EH (cell line): ENCODE measurements at regions not wholly inside any gene's neighbourhood (a gene's known extent, or its start where the extent isn't known, plus 50 kb on each side); places are given as distances from the start of the nearest gene placed in this dataset.
A peak's percentile ranks its signal among the peaks of the same experiment; 100 is the strongest.
"Not testable (repeated sequence)": the region's sequence is repeated elsewhere in the genome, so short reads cannot be mapped to it uniquely, and the experiment has no call there.

Source experiments
- DNase-seq: peaks from one replicate; pipeline ENCODE4 v3.0.0-alpha.2; 2015; ENCODE audit warnings: low read depth

GRCh38 chr7:4438723-4439245 lies 243.3 kb upstream of the FOXK1 start:
- DNase-seq = no peak

DNA sequence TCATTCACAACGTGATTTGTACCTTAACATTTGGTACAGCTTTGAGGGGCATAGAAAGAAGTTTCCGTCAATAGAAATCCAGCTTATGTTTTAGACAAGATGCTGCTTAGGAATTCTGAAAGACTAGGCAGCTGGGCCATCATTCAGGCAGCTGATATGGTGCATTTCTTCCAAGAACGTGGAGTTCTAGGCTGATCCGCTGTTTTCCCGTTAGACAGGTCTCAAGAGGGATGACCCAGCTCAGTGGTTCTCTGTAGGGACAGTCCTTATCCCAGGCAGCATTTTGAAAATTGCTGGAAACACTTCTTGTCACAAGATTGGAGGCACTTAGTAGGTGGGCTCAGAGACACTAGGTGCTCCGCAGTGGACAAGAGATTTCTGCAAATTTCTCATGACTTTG lies 242.7 kb upstream of the FOXK1 start:
- no peak for DNase-seq

GRCh38 chr7:4444106-4444505 lies 238.0 kb upstream of the FOXK1 start:
- no peak for DNase-seq

GRCh38 chr7:4445777-4446176 lies 236.3 kb upstream of the FOXK1 start:
- no peak for DNase-seq

DNA sequence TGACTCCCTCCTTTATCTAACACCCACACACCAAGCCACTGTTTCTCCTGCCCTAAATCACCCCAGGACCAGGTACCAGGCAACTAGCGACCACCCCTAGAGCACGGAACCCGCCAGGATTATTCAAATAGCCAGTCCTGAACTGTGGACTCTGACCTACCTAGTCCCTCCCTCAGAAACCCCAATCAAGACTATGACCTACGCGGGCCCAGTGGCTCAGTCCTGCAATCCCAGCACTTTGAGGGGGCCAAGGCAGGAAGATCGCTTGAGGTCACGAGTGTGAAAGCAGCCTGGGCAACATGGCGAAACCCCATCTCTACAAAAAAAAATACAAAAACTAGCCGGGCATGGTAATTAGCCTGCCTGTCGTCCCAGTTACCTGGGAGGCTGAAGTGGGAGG lies 232.8 kb upstream of the FOXK1 start:
- DNase-seq = no peak

DNA sequence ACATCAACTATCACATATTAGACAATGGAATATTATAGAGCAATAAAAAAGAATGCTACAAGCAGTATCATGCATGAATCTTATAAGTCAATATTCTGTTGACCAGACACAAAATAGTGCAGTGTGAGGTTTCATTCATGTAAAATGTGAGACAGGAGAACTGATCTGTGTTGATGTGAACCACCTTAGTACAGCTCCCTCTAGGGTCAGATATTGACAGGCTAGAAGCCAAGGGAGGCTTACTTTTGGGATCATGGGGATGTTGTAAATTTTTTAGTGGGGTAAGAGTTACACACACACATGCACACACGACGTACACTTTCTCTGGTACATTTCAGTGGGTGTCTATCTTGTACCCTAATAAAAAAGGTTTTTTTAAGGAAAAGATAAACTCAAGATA lies 231.6 kb upstream of the FOXK1 start:
- DNase-seq = no peak

GRCh38 chr7:4460597-4460996 lies 221.5 kb upstream of the FOXK1 start:
- DNase-seq = no peak

DNA sequence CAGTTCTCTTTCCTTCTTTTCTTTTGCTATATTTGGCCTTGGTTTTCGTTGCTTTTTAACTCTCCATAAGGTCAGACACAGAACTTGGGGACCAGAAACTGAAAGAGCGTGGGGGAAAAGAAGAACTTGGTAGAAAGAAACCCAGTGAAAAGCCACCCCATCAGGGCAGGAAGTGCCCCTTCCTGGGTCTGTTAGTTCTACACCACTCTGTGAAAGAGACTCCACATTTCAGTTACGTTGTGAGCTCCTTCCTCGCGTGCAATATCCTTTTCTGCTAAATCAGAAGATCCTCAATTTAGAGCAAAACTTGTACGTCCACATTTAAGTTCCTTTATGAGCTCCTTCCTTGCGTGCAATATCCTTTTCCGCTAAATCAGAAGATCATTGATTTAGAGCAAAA lies 220.6 kb upstream of the FOXK1 start:
- DNase-seq = no peak

- DNase-seq = no peak
These were observed 213.6 kb upstream of the FOXK1 start for GRCh38 chr7:4468320-4469102.

DNA sequence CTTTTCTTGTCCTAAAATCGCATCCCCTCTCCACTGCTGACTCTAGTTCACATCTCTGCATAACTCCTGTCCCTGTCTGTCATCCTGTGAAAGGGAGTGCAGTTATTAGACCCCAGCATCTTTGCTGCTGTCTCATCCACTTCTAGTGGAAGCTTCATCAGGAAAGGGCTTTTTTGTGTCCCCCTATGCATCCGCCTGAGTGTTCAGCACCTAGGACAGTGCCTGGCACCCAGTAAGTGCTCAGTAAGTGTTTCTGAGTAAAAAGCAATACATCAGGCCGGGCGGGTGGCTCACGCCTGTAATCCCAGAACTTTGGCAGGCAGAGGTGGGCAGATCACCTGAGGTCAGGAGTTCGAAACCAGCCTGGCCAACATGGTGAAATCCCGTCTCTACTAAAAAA lies 211.8 kb upstream of the FOXK1 start:
- no peak for DNase-seq

GRCh38 chr7:4472728-4473127 lies 209.4 kb upstream of the FOXK1 start:
- no peak for DNase-seq

DNA sequence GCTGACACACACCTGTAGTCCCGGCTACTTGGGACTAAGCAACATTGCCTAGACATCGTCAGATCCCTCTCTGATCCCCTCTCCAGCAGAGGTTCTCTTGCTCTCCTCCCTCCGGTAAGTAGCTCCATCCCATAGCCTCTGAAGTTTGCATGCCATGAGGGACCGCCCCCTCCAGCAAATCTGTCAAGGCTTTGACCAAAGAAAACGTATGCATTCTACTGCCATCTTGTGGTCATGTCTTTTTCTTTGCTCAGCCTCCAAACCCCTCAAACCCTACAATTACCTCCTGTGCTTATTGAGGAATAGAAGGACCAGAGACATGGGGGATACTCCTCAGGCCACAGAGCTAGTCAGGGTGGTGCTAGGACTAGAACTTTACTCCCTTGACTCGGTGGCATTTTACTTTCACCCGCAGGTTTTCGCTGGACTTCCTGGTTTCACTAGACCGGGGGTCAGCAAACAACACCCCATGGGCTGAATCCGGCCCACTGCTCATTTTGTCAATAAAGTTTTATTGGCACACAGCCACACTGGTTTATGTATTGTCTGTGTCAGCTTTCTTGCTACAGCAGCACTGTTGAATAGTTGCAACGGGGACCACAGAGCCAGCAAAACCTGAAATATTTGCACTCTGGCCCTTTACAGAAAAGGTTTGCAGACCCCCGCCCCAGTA lies 202.6 kb upstream of the FOXK1 start:
- peak; percentile 4 for DNase-seq

GRCh38 chr7:4480131-4480530 lies 202.0 kb upstream of the FOXK1 start:
- DNase-seq = not testable (repeated sequence)

DNA sequence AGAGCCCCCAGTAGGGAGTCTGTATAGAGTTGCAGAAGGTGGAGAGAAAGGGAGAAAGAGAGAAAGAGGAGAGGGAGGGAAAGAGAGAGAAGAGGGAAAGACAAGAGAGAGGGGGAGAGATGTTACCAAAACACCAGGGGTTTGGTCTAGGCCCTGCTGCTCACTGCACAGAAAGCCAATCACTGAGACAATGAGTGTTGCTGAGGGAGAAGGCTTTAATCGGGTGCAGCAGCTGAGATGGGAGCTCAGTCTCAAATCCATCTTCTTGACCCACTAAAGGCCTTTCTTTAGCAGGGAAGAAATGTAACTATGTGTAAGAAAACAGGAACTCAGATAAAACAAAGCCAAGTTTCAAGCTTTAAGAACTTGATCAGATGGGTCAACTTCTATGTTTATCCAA lies 198.2 kb upstream of the FOXK1 start:
- no peak for DNase-seq

- no peak for DNase-seq
These were observed 197.6 kb upstream of the FOXK1 start for GRCh38 chr7:4484545-4484944.

- DNase-seq = no peak
These were observed 195.2 kb upstream of the FOXK1 start for GRCh38 chr7:4486907-4487306.

DNA sequence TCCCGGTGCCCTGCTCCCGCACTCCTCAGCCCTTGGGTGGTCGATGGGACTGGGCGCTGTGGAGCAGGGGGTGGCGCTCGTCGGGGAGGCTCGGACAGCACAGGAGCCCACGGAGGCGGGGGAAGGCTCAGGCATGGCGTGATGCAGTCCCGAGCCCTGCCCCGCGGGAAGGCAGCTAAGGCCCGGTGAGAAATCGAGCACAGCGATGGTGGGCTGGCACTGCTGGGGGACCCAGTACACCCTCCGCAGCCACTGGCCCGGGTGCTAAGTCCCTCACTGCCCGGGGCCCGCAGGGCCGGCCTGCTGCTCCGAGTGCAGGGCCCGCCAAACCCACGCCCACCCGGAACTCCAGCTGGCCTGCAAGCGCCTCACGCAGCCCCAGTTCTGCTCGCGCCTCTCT lies 185.2 kb upstream of the FOXK1 start:
- DNase-seq = not testable (repeated sequence)

GRCh38 chr7:4500812-4501211 lies 181.3 kb upstream of the FOXK1 start:
- DNase-seq = no peak

GRCh38 chr7:4507886-4508285 lies 174.2 kb upstream of the FOXK1 start:
- DNase-seq = not testable (repeated sequence)

GRCh38 chr7:4513450-4513849 lies 168.6 kb upstream of the FOXK1 start:
- no peak for DNase-seq

- DNase-seq = no peak
These were observed 162.1 kb upstream of the FOXK1 start for GRCh38 chr7:4519819-4520520.

- DNase-seq = no peak
These were observed 158.9 kb upstream of the FOXK1 start for GRCh38 chr7:4523219-4523618.

DNA sequence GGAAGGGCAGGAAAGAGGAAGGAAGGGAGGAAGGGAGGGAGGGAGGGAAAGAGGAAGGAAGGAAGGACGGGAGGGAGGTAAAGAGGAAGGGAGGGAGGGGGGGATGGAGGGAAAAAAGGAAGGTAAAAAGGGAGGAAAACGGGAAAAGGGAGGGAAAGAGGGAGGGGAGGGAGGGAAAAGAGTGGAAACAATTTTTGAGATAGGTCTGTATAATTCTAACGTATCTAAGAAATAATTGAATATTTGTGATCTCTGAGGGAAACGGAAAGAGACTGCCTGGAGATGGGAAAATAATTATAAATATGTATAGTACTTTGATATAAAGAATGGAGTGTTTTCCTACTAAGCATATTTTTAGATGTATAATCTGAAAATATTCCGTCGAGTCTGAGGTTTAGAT lies 158.2 kb upstream of the FOXK1 start:
- no peak for DNase-seq
